Erythroblast (primary cell): ENCODE measurements at regions not wholly inside any gene's neighbourhood (a gene's known extent, or its start where the extent isn't known, plus 50 kb on each side); places are given as distances from the start of the nearest gene placed in this dataset.

Experiments
- GATA1 ChIP-seq: IDR thresholded peaks from 2 replicates; pipeline ENCODE4 v1.6.1; 2011; ENCODE audit warnings: low read depth, mild to moderate bottlenecking, control low read depth, low read length, moderate library complexity
- POLR2A ChIP-seq: IDR thresholded peaks from 2 replicates; pipeline ENCODE4 v1.6.1; 2011; ENCODE audit warnings: mild to moderate bottlenecking, low read length

DNA sequence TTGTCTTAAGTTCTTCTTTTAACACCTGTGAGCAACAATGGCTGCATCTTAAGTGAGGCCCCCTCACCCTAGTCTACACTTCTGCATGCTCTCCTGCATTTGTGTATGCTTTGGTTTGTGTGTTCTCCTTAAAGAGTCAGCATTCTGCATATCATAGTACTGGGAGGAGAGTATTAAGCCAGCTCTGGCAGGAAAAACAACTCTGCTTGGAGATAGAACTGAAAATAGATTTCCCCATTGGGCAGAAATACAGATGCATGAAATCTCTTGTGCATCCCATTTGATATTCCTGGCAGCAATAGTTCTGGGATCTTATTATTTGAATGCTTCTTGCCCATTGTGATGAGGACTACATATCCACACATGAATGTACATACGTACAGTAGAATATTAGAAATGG lies 70.6 kb upstream of the PRICKLE1 start:
- TF ChIP-seq POLR2A, result no peak
- TF ChIP-seq GATA1, result no peak
